HCT116 (cell line): ENCODE measurements at regions not wholly inside any gene's neighbourhood (a gene's known extent, or its start where the extent isn't known, plus 50 kb on each side); places are given as distances from the start of the nearest gene placed in this dataset.

Source experiments
- ATAC-seq: fragments of 200-7000 bp; cut with Tn5 transposase; 2 replicates; pipeline ENCODE4 v1.9.1; 2020; ENCODE audit warnings: mild to moderate bottlenecking, moderate library complexity
- BruUV-seq: library from RNA; stranded (reverse); fragments of 400-500 nt; replicated peaks from 2 replicates; lab custom pipeline; 2021; lab: Mats Ljungman, UMichigan
- CTCF ChIA-PET: fragments of 300-600 bp; sonication (Branson Sonifier 250); formaldehyde crosslinking; loops from one replicate; lab custom pipeline; 2021; ENCODE audit warnings: antibody characterized with exemption; lab: Charles Lee
- POLR2A ChIA-PET: fragments of 300-600, 350-600 bp; sonication (Branson Sonifier 250); formaldehyde crosslinking; loops from one replicate; lab custom pipeline; 2021; ENCODE audit warnings: antibody characterized with exemption; lab: Charles Lee
- RAD21 ChIA-PET, 2 experiments: fragments of 300-600 bp; sonication (Branson Sonifier 250); formaldehyde crosslinking; loops; one replicate each; lab custom pipeline; 2023; ENCODE audit warnings: low total read pairs in 2 of 2; ENCODE audit not compliant: uncharacterized antibody in 2 of 2, unreplicated experiment in 2 of 2, low non-redundant PET in 1 of 2; lab: Charles Lee
- DNase-seq: peaks from one replicate; pipeline ENCODE4 v3.0.0-alpha.2; 2010; ENCODE audit warnings: low read depth, low spot score
- H2AFZ ChIP-seq: fragments of 200-600 bp; shearing (Covaris generic), sonication (generic); 2 replicates; pipeline ENCODE4 v1.6.1; 2017; ENCODE audit warnings: low read depth, mixed run types, mixed read lengths, antibody characterized with exemption, low read length; ENCODE audit not compliant: poor library complexity, severe bottlenecking
- H3K27ac ChIP-seq: 2 replicates; pipeline ENCODE4 v1.5.1; 2012; ENCODE audit warnings: low read depth, low read length
- H3K27me3 ChIP-seq: fragments of 200-600 bp; sonication (generic); 2 replicates; pipeline ENCODE4 v1.6.1; 2016; ENCODE audit warnings: mixed run types, low read length, mixed read lengths; ENCODE audit not compliant: insufficient read depth
- H3K36me3 ChIP-seq, 2 experiments: fragments of 200-500 bp in 1 of 2; fragments of 200-600 bp in 1 of 2; sonication (Bioruptor generic) in 1 of 2; sonication (generic) in 1 of 2; 2 replicates each; pipeline versions ENCODE4 v1.5.1 to v1.6.1; 2014 to 2016; ENCODE audit warnings: low read length in 2 of 2, inconsistent platforms in 1 of 2, mixed read lengths in 1 of 2, mixed run types in 1 of 2; ENCODE audit not compliant: insufficient read depth in 2 of 2, control insufficient read depth in 1 of 2
- H3K4me1 ChIP-seq, 2 experiments: fragments of 200-600 bp in 1 of 2; sonication (generic) in 1 of 2; 2 replicates each; pipeline versions ENCODE4 v1.5.1 to v1.6.1; 2012 to 2017; ENCODE audit warnings: low read length in 2 of 2, inconsistent platforms in 1 of 2, mild to moderate bottlenecking in 1 of 2, mixed read lengths in 1 of 2, mixed run types in 1 of 2, moderate library complexity in 1 of 2; ENCODE audit not compliant: insufficient read depth in 2 of 2, control insufficient read depth in 1 of 2
- H3K4me2 ChIP-seq: fragments of 200-600 bp; sonication (generic); 2 replicates; pipeline ENCODE4 v1.6.1; 2017; ENCODE audit warnings: mixed run types, low read length, mixed read lengths
- H3K4me3 ChIP-seq, 2 experiments: fragments of 200-600 bp in 1 of 2; sonication (generic) in 1 of 2; replicated peaks in 1 of 2; 2 replicates each; pipeline ENCODE4 v1.5.1; 2011 to 2016; ENCODE audit warnings: low read length in 2 of 2, control low read depth in 1 of 2, low read depth in 1 of 2, mild to moderate bottlenecking in 1 of 2, mixed read lengths in 1 of 2, mixed run types in 1 of 2
- H3K79me2 ChIP-seq: fragments of 200-600 bp; sonication (generic); 2 replicates; pipeline ENCODE4 v1.6.1; 2017; ENCODE audit warnings: mild to moderate bottlenecking, mixed run types, low read length, moderate library complexity, mixed read lengths; ENCODE audit not compliant: insufficient read depth
- H3K9ac ChIP-seq: fragments of 200-600 bp; sonication (generic); 2 replicates; pipeline ENCODE4 v1.6.1; 2016; ENCODE audit warnings: low read length, mixed read lengths
- H3K9me2 ChIP-seq: fragments of 200-600 bp; sonication (generic), shearing (Covaris generic); 2 replicates; pipeline ENCODE4 v1.6.1; 2017; ENCODE audit warnings: mixed run types, mild to moderate bottlenecking, moderate library complexity; ENCODE audit not compliant: insufficient read depth
- H3K9me3 ChIP-seq, 2 experiments: fragments of 200-500 bp in 1 of 2; fragments of 200-600 bp in 1 of 2; sonication (Bioruptor generic) in 1 of 2; sonication (generic) in 1 of 2; 2 replicates each; pipeline ENCODE4 v1.6.1; 2014 to 2017; ENCODE audit warnings: low read length in 2 of 2, mixed read lengths in 2 of 2, inconsistent platforms in 1 of 2, low read depth in 1 of 2, mild to moderate bottlenecking in 1 of 2, mixed run types in 1 of 2, moderate library complexity in 1 of 2; ENCODE audit not compliant: control insufficient read depth in 1 of 2, insufficient read depth in 1 of 2
- H4K20me1 ChIP-seq: fragments of 200-600 bp; sonication (generic), shearing (Covaris generic); 2 replicates; pipeline ENCODE4 v1.6.1; 2017; ENCODE audit warnings: mixed run types, mild to moderate bottlenecking, moderate library complexity; ENCODE audit not compliant: insufficient read depth
- CBX3 ChIP-seq: IDR thresholded peaks from 2 replicates; pipeline ENCODE4 v1.6.1; 2012; ENCODE audit warnings: low read depth
- CEBPB ChIP-seq: IDR thresholded peaks from 2 replicates; pipeline ENCODE4 v1.6.1; 2012; ENCODE audit warnings: low read depth
- EGR1 ChIP-seq: IDR thresholded peaks from 2 replicates; pipeline ENCODE4 v1.6.1; 2012; ENCODE audit warnings: low read depth
- ELF1 ChIP-seq: IDR thresholded peaks from 2 replicates; pipeline ENCODE4 v1.6.1; 2012; ENCODE audit warnings: low read depth, borderline replicate concordance
- EZH2 ChIP-seq: fragments of 200-600 bp; sonication (generic); IDR thresholded peaks from 2 replicates; pipeline ENCODE4 v1.6.1; 2017; ENCODE audit warnings: antibody characterized with exemption, mixed run types
- FOSL1 ChIP-seq: IDR thresholded peaks from 2 replicates; pipeline ENCODE4 v1.6.1; 2012; ENCODE audit warnings: low read depth
- JUND ChIP-seq: IDR thresholded peaks from 2 replicates; pipeline ENCODE4 v1.6.1; 2012
- POLR2AphosphoS5 ChIP-seq: IDR thresholded peaks from 2 replicates; pipeline ENCODE4 v1.6.1; 2011; ENCODE audit warnings: mild to moderate bottlenecking, low read depth, low read length, moderate library complexity
- RAD21 ChIP-seq: IDR thresholded peaks from 2 replicates; pipeline ENCODE4 v1.6.1; 2012; ENCODE audit warnings: low read depth, mild to moderate bottlenecking
- SP1 ChIP-seq: IDR thresholded peaks from 2 replicates; pipeline ENCODE4 v1.6.1; 2012; ENCODE audit warnings: low read depth
- SRF ChIP-seq: IDR thresholded peaks from 2 replicates; pipeline ENCODE4 v1.6.1; 2012; ENCODE audit warnings: low read depth
- TCF7L2 ChIP-seq: IDR thresholded peaks from 2 replicates; pipeline ENCODE4 v1.7.0; 2011; ENCODE audit warnings: borderline replicate concordance, inconsistent platforms; ENCODE audit not compliant: insufficient read depth, insufficient read length; ENCODE audit errors: extremely low read depth
- YY1 ChIP-seq: IDR thresholded peaks from 2 replicates; pipeline ENCODE4 v1.6.1; 2011; ENCODE audit warnings: low read length, low read depth, moderate library complexity, mild to moderate bottlenecking; ENCODE audit not compliant: insufficient replicate concordance; ENCODE audit errors: extremely low read depth
- ZFX ChIP-seq: fragments of 450-650 bp; IDR thresholded peaks from 2 replicates; pipeline ENCODE4 v1.6.1; 2017
- intact Hi-C: fragments of 100-400 bp; cut with micrococcal nuclease; formaldehyde crosslinking; loops from 2 replicates; pipeline ENCODE4 v1.10.0; 2022
- TF ChIP-seq, protein P1 (sequence below), 3 experiments: fragments of 200-600 bp in 1 of 3; sonication (generic) in 1 of 3; IDR thresholded peaks in 2 of 3; conservative IDR thresholded peaks in 1 of 3; 2 replicates each; pipeline ENCODE4 v1.5.1; 2012 to 2017; ENCODE audit warnings: low read depth in 2 of 3, low read length in 2 of 3, antibody characterized with exemption in 1 of 3, borderline replicate concordance in 1 of 3, control low read depth in 1 of 3, mild to moderate bottlenecking in 1 of 3, mixed read lengths in 1 of 3, mixed run types in 1 of 3, moderate library complexity in 1 of 3; ENCODE audit not compliant: insufficient read depth in 1 of 3
- TF ChIP-seq, protein P2 (sequence below): IDR thresholded peaks from 2 replicates; pipeline ENCODE4 v1.6.1; 2012
- TF ChIP-seq, protein P3 (sequence below): IDR thresholded peaks from 2 replicates; pipeline ENCODE4 v1.6.1; 2012
- TF ChIP-seq, protein P4 (sequence below): IDR thresholded peaks from 2 replicates; pipeline ENCODE4 v1.6.1; 2012; ENCODE audit warnings: low read depth

DNA sequence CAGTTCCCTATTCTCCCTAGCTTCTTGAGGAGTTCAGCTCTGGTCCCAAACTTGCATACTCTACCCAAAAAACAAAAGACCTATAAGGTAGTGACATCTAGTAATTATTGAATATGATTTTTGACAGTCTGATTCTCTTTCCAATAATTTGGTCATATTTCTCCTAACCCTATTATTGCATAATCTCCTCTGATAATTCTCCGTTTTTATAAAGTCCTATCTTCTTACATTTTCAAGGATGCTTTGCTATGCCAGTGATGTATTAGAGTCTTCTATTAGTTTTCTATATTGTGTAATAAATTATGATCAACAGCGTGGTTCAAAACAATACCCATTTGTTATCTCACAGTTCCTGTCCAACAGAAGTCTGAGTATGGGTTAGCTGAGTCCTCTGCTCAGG, 426.3 kb downstream of the BCL11A start:
- no peak for DNase-seq
- Histone ChIP-seq H4K20me1 (no peaks in the 10 kb centered on the region), H3K4me2 (no peak overlapping the region), H3K9ac (no peak overlapping the region), H3K36me3 (no peaks in the 10 kb centered on the region), H3K4me1 (no peaks in the 10 kb centered on the region), H3K9me3 (peaks cover 0 to 4% of the 10 kb centered on the region in 2 experiments; a peak in 1 of 4 replicates), H3K79me2 (no peaks in the 10 kb centered on the region), H3K9me2 (no peaks in the 10 kb centered on the region), H2AFZ (no peak overlapping the region), H3K4me3 (no peak overlapping the region), H3K27me3 (no peaks in the 10 kb centered on the region; the same call in 1 of the 2 replicates), H3K27ac (no peak overlapping the region)
- CTCF ChIA-PET = no interaction called here
- TF ChIP-seq SP1 (no peak), SRF (no peak), CBX3 (no peak), YY1 (no peak), JUND (no peak), FOSL1 (no peak), EZH2 (no peak), TCF7L2 (no peak), ZFX (no peak), CEBPB (no peak), POLR2AphosphoS5 (no peak), ELF1 (no peak), RAD21 (no peak), EGR1 (no peak)
- TF ChIP-seq, protein P1, sequence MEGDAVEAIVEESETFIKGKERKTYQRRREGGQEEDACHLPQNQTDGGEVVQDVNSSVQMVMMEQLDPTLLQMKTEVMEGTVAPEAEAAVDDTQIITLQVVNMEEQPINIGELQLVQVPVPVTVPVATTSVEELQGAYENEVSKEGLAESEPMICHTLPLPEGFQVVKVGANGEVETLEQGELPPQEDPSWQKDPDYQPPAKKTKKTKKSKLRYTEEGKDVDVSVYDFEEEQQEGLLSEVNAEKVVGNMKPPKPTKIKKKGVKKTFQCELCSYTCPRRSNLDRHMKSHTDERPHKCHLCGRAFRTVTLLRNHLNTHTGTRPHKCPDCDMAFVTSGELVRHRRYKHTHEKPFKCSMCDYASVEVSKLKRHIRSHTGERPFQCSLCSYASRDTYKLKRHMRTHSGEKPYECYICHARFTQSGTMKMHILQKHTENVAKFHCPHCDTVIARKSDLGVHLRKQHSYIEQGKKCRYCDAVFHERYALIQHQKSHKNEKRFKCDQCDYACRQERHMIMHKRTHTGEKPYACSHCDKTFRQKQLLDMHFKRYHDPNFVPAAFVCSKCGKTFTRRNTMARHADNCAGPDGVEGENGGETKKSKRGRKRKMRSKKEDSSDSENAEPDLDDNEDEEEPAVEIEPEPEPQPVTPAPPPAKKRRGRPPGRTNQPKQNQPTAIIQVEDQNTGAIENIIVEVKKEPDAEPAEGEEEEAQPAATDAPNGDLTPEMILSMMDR (IDR thresholded peaks at IDR 0.05 in 2 of 3, conservative IDR thresholded peaks at IDR 0.05 in 1 of 3; ENCODE audit: borderline replicate concordance in 1 of 3, insufficient read depth in 1 of 3, low read depth in 2 of 3, low read length in 2 of 3) = no peak
- TF ChIP-seq, protein P2, sequence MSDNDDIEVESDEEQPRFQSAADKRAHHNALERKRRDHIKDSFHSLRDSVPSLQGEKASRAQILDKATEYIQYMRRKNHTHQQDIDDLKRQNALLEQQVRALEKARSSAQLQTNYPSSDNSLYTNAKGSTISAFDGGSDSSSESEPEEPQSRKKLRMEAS = no peak
- TF ChIP-seq, protein P3, sequence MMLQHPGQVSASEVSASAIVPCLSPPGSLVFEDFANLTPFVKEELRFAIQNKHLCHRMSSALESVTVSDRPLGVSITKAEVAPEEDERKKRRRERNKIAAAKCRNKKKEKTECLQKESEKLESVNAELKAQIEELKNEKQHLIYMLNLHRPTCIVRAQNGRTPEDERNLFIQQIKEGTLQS = no peak
- TF ChIP-seq, protein P4, sequence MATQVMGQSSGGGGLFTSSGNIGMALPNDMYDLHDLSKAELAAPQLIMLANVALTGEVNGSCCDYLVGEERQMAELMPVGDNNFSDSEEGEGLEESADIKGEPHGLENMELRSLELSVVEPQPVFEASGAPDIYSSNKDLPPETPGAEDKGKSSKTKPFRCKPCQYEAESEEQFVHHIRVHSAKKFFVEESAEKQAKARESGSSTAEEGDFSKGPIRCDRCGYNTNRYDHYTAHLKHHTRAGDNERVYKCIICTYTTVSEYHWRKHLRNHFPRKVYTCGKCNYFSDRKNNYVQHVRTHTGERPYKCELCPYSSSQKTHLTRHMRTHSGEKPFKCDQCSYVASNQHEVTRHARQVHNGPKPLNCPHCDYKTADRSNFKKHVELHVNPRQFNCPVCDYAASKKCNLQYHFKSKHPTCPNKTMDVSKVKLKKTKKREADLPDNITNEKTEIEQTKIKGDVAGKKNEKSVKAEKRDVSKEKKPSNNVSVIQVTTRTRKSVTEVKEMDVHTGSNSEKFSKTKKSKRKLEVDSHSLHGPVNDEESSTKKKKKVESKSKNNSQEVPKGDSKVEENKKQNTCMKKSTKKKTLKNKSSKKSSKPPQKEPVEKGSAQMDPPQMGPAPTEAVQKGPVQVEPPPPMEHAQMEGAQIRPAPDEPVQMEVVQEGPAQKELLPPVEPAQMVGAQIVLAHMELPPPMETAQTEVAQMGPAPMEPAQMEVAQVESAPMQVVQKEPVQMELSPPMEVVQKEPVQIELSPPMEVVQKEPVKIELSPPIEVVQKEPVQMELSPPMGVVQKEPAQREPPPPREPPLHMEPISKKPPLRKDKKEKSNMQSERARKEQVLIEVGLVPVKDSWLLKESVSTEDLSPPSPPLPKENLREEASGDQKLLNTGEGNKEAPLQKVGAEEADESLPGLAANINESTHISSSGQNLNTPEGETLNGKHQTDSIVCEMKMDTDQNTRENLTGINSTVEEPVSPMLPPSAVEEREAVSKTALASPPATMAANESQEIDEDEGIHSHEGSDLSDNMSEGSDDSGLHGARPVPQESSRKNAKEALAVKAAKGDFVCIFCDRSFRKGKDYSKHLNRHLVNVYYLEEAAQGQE = no peak
- intact Hi-C loops = no loop called here
- no peak for ATAC-seq
- POLR2A ChIA-PET = no interaction called here
- no TSS peak for BruUV-seq
- RAD21 ChIA-PET = no interaction called here
